K562 (cell line): ENCODE measurements at regions not wholly inside any gene's neighbourhood (a gene's known extent, or its start where the extent isn't known, plus 50 kb on each side); places are given as distances from the start of the nearest gene placed in this dataset.

ENCODE experiments used
- ATAC-seq: fragments of 200-7000 bp; cut with Tn5 transposase; 3 replicates; pipeline ENCODE4 v1.9.1; 2020; ENCODE audit warnings: moderate library complexity
- BruUV-seq: library from RNA; stranded (reverse); fragments of 400-500 nt; replicated peaks from 2 replicates; lab custom pipeline; 2021; lab: Mats Ljungman, UMichigan
- CTCF ChIA-PET: fragments of 300-600 bp; formaldehyde crosslinking; extraction: SDS; loops from one replicate; lab custom pipeline; 2021; ENCODE audit warnings: low intra/inter-chr PET ratio; lab: Yijun Ruan, JAX
- POLR2A ChIA-PET: fragments of 300-600, 350-650 bp; sonication (Branson Sonifier 250); formaldehyde crosslinking; extraction: SDS; loops from one replicate; lab custom pipeline; 2021; ENCODE audit warnings: antibody characterized with exemption, inconsistent platforms; lab: Yijun Ruan, JAX
- DNase-seq, 4 experiments: peaks; one replicate each; pipeline versions ENCODE4 v3.0.0 to v3.0.0-alpha.2; 2011 to 2018; ENCODE audit warnings: low spot score in 3 of 4, mixed read lengths in 3 of 4; ENCODE audit errors: extremely low read depth in 1 of 4
- FAIRE-seq: peaks from 2 replicates; lab custom pipeline; 2011; peaks lifted over from hg19 to GRCh38; lab: Jason Lieb, UNC
- H2AFZ ChIP-seq: 2 replicates; pipeline ENCODE4 v1.6.0; 2011; ENCODE audit warnings: low read depth, low read length, control low read depth, inconsistent platforms
- H3K27ac ChIP-seq: fragments of 200-600 bp; 3 replicates; pipeline ENCODE4 v1.8.0; 2011; ENCODE audit warnings: low read depth, mild to moderate bottlenecking, control low read depth, inconsistent platforms, low read length, moderate library complexity, mixed read lengths; ENCODE audit errors: extremely low read depth
- H3K27me3 ChIP-seq, 2 experiments: fragments of 300-600 bp in 1 of 2; 2 replicates in 1 of 2; 3 replicates in 1 of 2; pipeline versions ENCODE4 v1.6.0 to v1.8.0; 2011; ENCODE audit warnings: inconsistent platforms in 2 of 2, low read length in 2 of 2, mild to moderate bottlenecking in 1 of 2, mixed read lengths in 1 of 2, moderate library complexity in 1 of 2; ENCODE audit not compliant: control insufficient read depth in 2 of 2, insufficient read depth in 2 of 2
- H3K36me3 ChIP-seq: fragments of 300-600 bp; 3 replicates; pipeline ENCODE4 v1.8.0; 2011; ENCODE audit warnings: mild to moderate bottlenecking, low read length, inconsistent platforms; ENCODE audit not compliant: control insufficient read depth, insufficient read depth
- H3K4me1 ChIP-seq, 2 experiments: fragments of 200-600 bp in 1 of 2; replicated peaks in 1 of 2; 2 replicates in 1 of 2; 3 replicates in 1 of 2; pipeline versions ENCODE4 v1.5.1 to v1.8.0; 2011; ENCODE audit warnings: inconsistent platforms in 2 of 2, low read length in 2 of 2, mild to moderate bottlenecking in 1 of 2, mixed read lengths in 1 of 2, moderate library complexity in 1 of 2; ENCODE audit not compliant: control insufficient read depth in 2 of 2, insufficient read depth in 2 of 2
- H3K4me2 ChIP-seq: 2 replicates; pipeline ENCODE4 v1.6.1; 2011; ENCODE audit warnings: low read length, control low read depth, inconsistent platforms, mixed read lengths; ENCODE audit not compliant: insufficient read depth
- H3K4me3 ChIP-seq: fragments of 200-600 bp; sonication (generic), shearing (Covaris generic); 2 replicates; pipeline ENCODE4 v1.5.1; 2016; ENCODE audit warnings: control low read depth, inconsistent platforms
- H3K79me2 ChIP-seq: fragments of 200-600 bp; 3 replicates; pipeline ENCODE4 v1.8.0; 2011; ENCODE audit warnings: low read length, inconsistent platforms; ENCODE audit not compliant: control insufficient read depth, insufficient read depth
- H3K9ac ChIP-seq, 2 experiments: 2 replicates each; pipeline versions ENCODE4 v1.6.0 to v1.6.1; 2011; ENCODE audit warnings: low read depth in 2 of 2, low read length in 2 of 2, control low read depth in 1 of 2, inconsistent platforms in 1 of 2, mild to moderate bottlenecking in 1 of 2, mixed read lengths in 1 of 2; ENCODE audit not compliant: insufficient read depth in 1 of 2
- H3K9me1 ChIP-seq: one replicate; pipeline ENCODE4 v1.6.0; 2011; ENCODE audit warnings: inconsistent platforms, mild to moderate bottlenecking, low read length, moderate library complexity; ENCODE audit not compliant: control insufficient read depth, insufficient read depth
- H3K9me3 ChIP-seq: replicated peaks from 2 replicates; pipeline ENCODE4 v1.5.1; 2011; ENCODE audit warnings: low read depth, low read length, inconsistent platforms; ENCODE audit not compliant: control insufficient read depth, insufficient read depth
- H4K20me1 ChIP-seq: replicated peaks from 2 replicates; pipeline ENCODE4 v1.6.1; 2011; ENCODE audit warnings: low read length, inconsistent platforms, mixed read lengths; ENCODE audit not compliant: control insufficient read depth, insufficient read depth
- ARNT ChIP-seq, 2 experiments: fragments of 450-650 bp; IDR thresholded peaks; 2 replicates each; pipeline ENCODE4 v1.6.1; 2016; ENCODE audit warnings: mild to moderate bottlenecking in 1 of 2
- BCOR ChIP-seq: fragments of 450-650 bp; IDR thresholded peaks from 2 replicates; pipeline ENCODE4 v1.6.1; 2016
- HMG20B ChIP-seq: fragments of 250-450 bp; sonication (Bioruptor Pico); IDR thresholded peaks from 2 replicates; pipeline ENCODE4 v1.5.0; 2021; ENCODE audit warnings: mild to moderate bottlenecking
- MCM5 ChIP-seq: fragments of 450-650 bp; IDR thresholded peaks from 2 replicates; pipeline ENCODE4 v1.6.1; 2016; ENCODE audit warnings: low read depth
- RBM25 ChIP-seq: fragments of 200-400 bp; formaldehyde crosslinking; IDR thresholded peaks from 2 replicates; pipeline ENCODE4 v1.6.1; 2018; ENCODE audit warnings: low read length, low read depth, moderate library complexity; ENCODE audit not compliant: severe bottlenecking
- ZKSCAN3 ChIP-seq: fragments of 250-450 bp; sonication (Bioruptor Pico); IDR thresholded peaks from 2 replicates; pipeline ENCODE4 v1.4.0; 2020
- ZNF253 ChIP-seq: fragments of 250-450 bp; sonication (Bioruptor Pico); conservative IDR thresholded peaks from 2 replicates; pipeline ENCODE4 v1.6.1; 2021; ENCODE audit warnings: mild to moderate bottlenecking
- WGBS: fragments of 100-300 bp; shearing (Covaris generic); methylation state at CpG from one replicate; pipeline ENCODE4 v1.1.6; 2016; ENCODE audit warnings: low coverage, mixed read lengths; ENCODE audit not compliant: insufficient coverage; ENCODE audit errors: missing lambda C conversion rate; 5-methylcytosine and 5-hydroxymethylcytosine counted together
- in situ Hi-C: fragments of 300-500 bp; cut with MboI; formaldehyde crosslinking; loops from 4 replicates; pipeline ENCODE4 v1.15.0; 2018; ENCODE audit warnings: inconsistent platforms, mixed read lengths
- intact Hi-C: fragments of 100-400 bp; cut with micrococcal nuclease; formaldehyde crosslinking; loops from 2 replicates; pipeline ENCODE4 v1.14.2; 2022
- TF ChIP-seq, protein P1 (sequence below): fragments of 250-450 bp; sonication (Bioruptor Pico); IDR thresholded peaks from 2 replicates; pipeline ENCODE4 v1.5.0; 2022; ENCODE audit warnings: mild to moderate bottlenecking
- TF ChIP-seq, protein P2 (sequence below): fragments of 450-650 bp; IDR thresholded peaks from 2 replicates; pipeline ENCODE4 v1.6.1; 2018; ENCODE audit warnings: mild to moderate bottlenecking, low read depth; ENCODE audit not compliant: partially characterized antibody
- TF ChIP-seq, protein P3 (sequence below): fragments of 200-400 bp; formaldehyde crosslinking; IDR thresholded peaks from 2 replicates; pipeline ENCODE4 v1.6.1; 2017; ENCODE audit warnings: mild to moderate bottlenecking, low read depth, low read length, moderate library complexity
- TF ChIP-seq, protein P4 (sequence below): fragments of 250-450 bp; sonication (Bioruptor Pico); IDR thresholded peaks from 2 replicates; pipeline ENCODE4 v1.4.0; 2020; ENCODE audit warnings: mild to moderate bottlenecking, moderate library complexity, borderline replicate concordance
- TF ChIP-seq, protein P5 (sequence below): fragments of 450-650 bp; formaldehyde crosslinking; conservative IDR thresholded peaks from 2 replicates; pipeline ENCODE4 v1.4.0; 2022; ENCODE audit warnings: mild to moderate bottlenecking, missing genetic modification characterization

DNA sequence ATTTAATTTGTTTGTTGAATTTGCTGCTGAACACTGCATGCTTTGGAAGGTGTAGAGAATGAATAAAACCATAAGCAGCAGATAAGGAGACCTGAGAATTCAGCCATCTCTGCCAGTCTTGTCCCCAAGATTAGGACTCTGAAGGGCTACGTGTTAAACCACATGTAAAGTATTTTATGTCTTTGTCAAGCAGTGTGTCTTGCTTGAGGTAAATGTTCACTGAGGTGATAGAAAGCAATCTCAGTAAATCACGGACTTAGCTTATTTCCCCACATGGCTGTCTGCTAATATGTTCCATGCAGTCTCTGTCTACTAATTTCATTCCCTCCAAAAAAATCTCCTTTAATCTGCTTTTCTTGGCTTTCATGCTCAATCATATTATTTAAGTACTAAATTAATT lies 467.1 kb downstream of the RAP2B start:
- Histone ChIP-seq H3K4me3 (no peak overlapping the region), H4K20me1 (no peaks in the 10 kb centered on the region), H3K4me2 (no peak overlapping the region), H3K9me1 (no peaks in the 10 kb centered on the region), H2AFZ (no peak overlapping the region), H3K4me1 (no peaks in the 10 kb centered on the region), H3K9me3 (no peaks in the 10 kb centered on the region), H3K36me3 (no peaks in the 10 kb centered on the region), H3K9ac (no peak overlapping the region), H3K27ac (no peak overlapping the region), H3K79me2 (no peaks in the 10 kb centered on the region), H3K27me3 (no peaks in the 10 kb centered on the region)
- intact Hi-C loops, result no loop called here
- no peak for FAIRE-seq
- BruUV-seq, result no TSS peak
- no peak for DNase-seq
- in situ Hi-C loops, result no loop called here
- ChIA-PET CTCF (no interaction called here), POLR2A (no interaction called here)
- WGBS, result 0% methylated on average over 2 of the region's 2 CpGs
- no peak for ATAC-seq
- TF ChIP-seq, protein P1, sequence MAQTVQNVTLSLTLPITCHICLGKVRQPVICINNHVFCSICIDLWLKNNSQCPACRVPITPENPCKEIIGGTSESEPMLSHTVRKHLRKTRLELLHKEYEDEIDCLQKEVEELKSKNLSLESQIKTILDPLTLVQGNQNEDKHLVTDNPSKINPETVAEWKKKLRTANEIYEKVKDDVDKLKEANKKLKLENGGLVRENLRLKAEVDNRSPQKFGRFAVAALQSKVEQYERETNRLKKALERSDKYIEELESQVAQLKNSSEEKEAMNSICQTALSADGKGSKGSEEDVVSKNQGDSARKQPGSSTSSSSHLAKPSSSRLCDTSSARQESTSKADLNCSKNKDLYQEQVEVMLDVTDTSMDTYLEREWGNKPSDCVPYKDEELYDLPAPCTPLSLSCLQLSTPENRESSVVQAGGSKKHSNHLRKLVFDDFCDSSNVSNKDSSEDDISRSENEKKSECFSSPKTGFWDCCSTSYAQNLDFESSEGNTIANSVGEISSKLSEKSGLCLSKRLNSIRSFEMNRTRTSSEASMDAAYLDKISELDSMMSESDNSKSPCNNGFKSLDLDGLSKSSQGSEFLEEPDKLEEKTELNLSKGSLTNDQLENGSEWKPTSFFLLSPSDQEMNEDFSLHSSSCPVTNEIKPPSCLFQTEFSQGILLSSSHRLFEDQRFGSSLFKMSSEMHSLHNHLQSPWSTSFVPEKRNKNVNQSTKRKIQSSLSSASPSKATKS (CRISPR knock-in tag), result no peak
- no peak for TF ChIP-seq BCOR
- TF ChIP-seq ZNF253, result no peak
- no peak for TF ChIP-seq MCM5
- TF ChIP-seq, protein P2, sequence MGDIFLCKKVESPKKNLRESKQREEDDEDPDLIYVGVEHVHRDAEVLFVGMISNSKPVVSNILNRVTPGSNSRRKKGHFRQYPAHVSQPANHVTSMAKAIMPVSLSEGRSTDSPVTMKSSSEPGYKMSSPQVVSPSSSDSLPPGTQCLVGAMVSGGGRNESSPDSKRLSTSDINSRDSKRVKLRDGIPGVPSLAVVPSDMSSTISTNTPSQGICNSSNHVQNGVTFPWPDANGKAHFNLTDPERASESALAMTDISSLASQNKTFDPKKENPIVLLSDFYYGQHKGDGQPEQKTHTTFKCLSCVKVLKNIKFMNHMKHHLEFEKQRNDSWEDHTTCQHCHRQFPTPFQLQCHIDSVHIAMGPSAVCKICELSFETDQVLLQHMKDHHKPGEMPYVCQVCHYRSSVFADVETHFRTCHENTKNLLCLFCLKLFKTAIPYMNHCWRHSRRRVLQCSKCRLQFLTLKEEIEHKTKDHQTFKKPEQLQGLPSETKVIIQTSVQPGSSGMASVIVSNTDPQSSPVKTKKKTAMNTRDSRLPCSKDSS, result no peak
- no peak for TF ChIP-seq ARNT (IDR thresholded peaks at IDR 0.05)
- TF ChIP-seq, protein P3, sequence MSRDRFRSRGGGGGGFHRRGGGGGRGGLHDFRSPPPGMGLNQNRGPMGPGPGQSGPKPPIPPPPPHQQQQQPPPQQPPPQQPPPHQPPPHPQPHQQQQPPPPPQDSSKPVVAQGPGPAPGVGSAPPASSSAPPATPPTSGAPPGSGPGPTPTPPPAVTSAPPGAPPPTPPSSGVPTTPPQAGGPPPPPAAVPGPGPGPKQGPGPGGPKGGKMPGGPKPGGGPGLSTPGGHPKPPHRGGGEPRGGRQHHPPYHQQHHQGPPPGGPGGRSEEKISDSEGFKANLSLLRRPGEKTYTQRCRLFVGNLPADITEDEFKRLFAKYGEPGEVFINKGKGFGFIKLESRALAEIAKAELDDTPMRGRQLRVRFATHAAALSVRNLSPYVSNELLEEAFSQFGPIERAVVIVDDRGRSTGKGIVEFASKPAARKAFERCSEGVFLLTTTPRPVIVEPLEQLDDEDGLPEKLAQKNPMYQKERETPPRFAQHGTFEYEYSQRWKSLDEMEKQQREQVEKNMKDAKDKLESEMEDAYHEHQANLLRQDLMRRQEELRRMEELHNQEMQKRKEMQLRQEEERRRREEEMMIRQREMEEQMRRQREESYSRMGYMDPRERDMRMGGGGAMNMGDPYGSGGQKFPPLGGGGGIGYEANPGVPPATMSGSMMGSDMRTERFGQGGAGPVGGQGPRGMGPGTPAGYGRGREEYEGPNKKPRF, result no peak
- no peak for TF ChIP-seq RBM25
- no peak for TF ChIP-seq ZKSCAN3 (CRISPR knock-in tag)
- TF ChIP-seq, protein P4, sequence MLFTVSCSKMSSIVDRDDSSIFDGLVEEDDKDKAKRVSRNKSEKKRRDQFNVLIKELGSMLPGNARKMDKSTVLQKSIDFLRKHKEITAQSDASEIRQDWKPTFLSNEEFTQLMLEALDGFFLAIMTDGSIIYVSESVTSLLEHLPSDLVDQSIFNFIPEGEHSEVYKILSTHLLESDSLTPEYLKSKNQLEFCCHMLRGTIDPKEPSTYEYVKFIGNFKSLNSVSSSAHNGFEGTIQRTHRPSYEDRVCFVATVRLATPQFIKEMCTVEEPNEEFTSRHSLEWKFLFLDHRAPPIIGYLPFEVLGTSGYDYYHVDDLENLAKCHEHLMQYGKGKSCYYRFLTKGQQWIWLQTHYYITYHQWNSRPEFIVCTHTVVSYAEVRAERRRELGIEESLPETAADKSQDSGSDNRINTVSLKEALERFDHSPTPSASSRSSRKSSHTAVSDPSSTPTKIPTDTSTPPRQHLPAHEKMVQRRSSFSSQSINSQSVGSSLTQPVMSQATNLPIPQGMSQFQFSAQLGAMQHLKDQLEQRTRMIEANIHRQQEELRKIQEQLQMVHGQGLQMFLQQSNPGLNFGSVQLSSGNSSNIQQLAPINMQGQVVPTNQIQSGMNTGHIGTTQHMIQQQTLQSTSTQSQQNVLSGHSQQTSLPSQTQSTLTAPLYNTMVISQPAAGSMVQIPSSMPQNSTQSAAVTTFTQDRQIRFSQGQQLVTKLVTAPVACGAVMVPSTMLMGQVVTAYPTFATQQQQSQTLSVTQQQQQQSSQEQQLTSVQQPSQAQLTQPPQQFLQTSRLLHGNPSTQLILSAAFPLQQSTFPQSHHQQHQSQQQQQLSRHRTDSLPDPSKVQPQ (CRISPR knock-in tag), result no peak
- no peak for TF ChIP-seq HMG20B (CRISPR knock-in tag)
- TF ChIP-seq, protein P5, sequence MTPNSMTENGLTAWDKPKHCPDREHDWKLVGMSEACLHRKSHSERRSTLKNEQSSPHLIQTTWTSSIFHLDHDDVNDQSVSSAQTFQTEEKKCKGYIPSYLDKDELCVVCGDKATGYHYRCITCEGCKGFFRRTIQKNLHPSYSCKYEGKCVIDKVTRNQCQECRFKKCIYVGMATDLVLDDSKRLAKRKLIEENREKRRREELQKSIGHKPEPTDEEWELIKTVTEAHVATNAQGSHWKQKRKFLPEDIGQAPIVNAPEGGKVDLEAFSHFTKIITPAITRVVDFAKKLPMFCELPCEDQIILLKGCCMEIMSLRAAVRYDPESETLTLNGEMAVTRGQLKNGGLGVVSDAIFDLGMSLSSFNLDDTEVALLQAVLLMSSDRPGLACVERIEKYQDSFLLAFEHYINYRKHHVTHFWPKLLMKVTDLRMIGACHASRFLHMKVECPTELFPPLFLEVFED, result no peak
